ENCODE measurements at regions not wholly inside any gene's neighbourhood (a gene's known extent, or its start where the extent isn't known, plus 50 kb on each side); places are given as distances from the start of the nearest gene placed in this dataset.

DNA sequence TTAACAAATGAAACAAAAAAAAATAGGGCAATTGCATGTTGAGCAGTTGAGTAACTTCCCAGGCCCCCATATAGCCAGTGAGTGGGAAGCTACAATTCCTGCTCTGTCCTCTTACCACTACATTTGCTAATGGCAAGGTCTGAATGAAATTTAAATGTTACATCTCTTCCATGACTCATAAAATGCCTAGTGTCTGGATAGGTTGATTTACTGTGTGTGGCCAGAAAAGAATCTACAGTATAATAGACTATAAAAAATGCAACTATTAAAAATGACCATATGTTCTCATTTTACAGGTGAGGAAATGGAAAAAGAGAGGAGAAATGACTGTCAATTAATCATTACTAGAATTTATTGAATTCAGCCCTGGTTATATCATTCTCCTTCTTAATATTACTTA, 1199.3 kb downstream of the CDH11 start:
- Histone ChIP-seq H3K4me1 (no peaks in the 10 kb centered on the region), H3K27ac (no peak overlapping the region), H3K36me3 (no peaks in the 10 kb centered on the region), H3K4me3 (no peak overlapping the region), H3K9me3 (no peaks in the 10 kb centered on the region), H3K27me3 (no peaks in the 10 kb centered on the region)
- intact Hi-C loops (cut with DNase I) = no loop called here
- TF ChIP-seq, protein P1, sequence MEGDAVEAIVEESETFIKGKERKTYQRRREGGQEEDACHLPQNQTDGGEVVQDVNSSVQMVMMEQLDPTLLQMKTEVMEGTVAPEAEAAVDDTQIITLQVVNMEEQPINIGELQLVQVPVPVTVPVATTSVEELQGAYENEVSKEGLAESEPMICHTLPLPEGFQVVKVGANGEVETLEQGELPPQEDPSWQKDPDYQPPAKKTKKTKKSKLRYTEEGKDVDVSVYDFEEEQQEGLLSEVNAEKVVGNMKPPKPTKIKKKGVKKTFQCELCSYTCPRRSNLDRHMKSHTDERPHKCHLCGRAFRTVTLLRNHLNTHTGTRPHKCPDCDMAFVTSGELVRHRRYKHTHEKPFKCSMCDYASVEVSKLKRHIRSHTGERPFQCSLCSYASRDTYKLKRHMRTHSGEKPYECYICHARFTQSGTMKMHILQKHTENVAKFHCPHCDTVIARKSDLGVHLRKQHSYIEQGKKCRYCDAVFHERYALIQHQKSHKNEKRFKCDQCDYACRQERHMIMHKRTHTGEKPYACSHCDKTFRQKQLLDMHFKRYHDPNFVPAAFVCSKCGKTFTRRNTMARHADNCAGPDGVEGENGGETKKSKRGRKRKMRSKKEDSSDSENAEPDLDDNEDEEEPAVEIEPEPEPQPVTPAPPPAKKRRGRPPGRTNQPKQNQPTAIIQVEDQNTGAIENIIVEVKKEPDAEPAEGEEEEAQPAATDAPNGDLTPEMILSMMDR (IDR thresholded peaks at IDR 0.05) = no peak
- no peak for TF ChIP-seq POLR2A (IDR thresholded peaks at IDR 0.05)
- TF ChIP-seq POLR2AphosphoS5 (IDR thresholded peaks at IDR 0.05; ENCODE audit: insufficient read depth in 1 of 2, low read depth in 1 of 2) = no peak
- no peak for DNase-seq (ENCODE audit: extremely low spot score in 2 of 2)

DNA sequence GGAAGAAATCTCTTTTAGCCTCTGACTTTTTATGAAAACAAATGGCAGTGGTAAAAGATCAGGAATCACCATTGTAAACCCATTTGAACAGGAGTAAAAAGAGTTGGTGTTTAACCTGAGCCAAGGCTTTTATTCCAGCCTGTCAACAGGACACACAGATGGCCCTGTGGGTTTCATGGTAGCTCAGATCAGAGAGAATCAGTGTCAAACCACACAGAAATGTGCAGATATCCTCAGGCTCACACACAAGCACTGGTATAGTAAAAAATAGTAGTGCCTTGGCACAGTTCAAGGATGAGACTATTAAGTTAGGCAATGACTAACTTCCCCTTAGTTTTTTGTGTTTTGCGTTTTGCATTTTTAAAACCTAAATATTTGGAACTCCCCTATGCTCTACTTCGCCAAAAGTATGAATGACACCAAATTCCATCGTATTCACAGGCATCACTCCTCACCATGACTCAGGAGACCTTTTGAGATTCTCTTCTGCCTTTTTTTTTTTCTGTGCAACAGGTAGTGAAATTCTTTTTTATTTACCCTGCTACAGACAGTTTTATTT, 1200.0 kb downstream of the CDH11 start:
- H3K27me3 ChIP-seq = no peaks in the 10 kb centered on the region
- no peak for DNase-seq (ENCODE audit: extremely low spot score in 2 of 2)
- intact Hi-C loops (cut with DNase I) = no loop called here
- H3K9me3 ChIP-seq = no peaks in the 10 kb centered on the region
- no peaks in the 10 kb centered on the region for H3K4me1 ChIP-seq
- no peak for TF ChIP-seq POLR2A (IDR thresholded peaks at IDR 0.05)
- TF ChIP-seq, protein P1 (IDR thresholded peaks at IDR 0.05) = no peak
- TF ChIP-seq POLR2AphosphoS5 (IDR thresholded peaks at IDR 0.05; ENCODE audit: insufficient read depth in 1 of 2, low read depth in 1 of 2) = no peak
- no peaks in the 10 kb centered on the region for H3K36me3 ChIP-seq
- no peak overlapping the region for H3K4me3 ChIP-seq
- no peak overlapping the region for H3K27ac ChIP-seq

DNA sequence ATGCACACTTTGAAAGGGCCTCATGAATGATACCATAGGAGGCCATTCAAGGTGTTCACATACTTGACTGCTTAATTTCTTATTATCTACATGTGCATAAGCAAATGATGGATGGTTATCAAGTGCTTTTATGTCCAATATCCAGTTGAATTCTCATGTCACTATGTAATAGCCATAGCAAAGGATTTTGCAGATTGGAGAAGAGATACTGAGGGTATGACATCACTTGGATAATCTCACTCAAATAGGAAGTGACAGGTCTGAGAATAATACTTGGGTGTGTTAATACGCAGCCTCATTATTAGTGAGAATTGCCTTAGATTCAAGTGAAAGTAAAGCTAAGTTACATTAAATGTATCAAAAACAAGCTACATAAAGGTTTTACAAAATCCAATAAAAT, 1208.6 kb downstream of the CDH11 start:
- intact Hi-C loops (cut with DNase I) = no loop called here
- Histone ChIP-seq H3K4me3 (no peak overlapping the region), H3K27me3 (no peaks in the 10 kb centered on the region), H3K4me1 (no peaks in the 10 kb centered on the region), H3K36me3 (no peaks in the 10 kb centered on the region), H3K9me3 (no peaks in the 10 kb centered on the region), H3K27ac (no peak overlapping the region)
- no peak for TF ChIP-seq POLR2A (IDR thresholded peaks at IDR 0.05)
- TF ChIP-seq, protein P1 (IDR thresholded peaks at IDR 0.05) = no peak
- TF ChIP-seq POLR2AphosphoS5 (IDR thresholded peaks at IDR 0.05; ENCODE audit: insufficient read depth in 1 of 2, low read depth in 1 of 2) = no peak
- DNase-seq (ENCODE audit: extremely low spot score in 2 of 2) = no peak

DNA sequence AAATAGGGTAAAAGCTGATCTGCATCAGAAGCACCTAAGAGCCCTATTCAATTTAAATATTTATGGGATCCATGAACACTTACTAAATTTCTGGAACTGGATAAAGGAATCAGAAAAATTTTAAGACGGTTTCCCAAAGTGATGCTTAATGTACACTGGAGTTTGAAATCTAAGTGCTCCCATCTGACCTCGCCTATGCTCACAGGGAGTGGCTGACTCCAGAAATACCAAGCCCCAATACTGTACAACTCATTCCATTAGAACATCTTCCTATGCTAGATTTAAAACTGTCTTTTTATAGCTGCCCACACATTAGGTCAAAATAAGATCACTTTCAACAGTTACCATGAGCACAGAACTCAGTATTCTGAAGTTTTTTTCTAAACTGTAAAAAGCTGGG, 1214.6 kb downstream of the CDH11 start:
- Histone ChIP-seq H3K4me3 (no peak overlapping the region), H3K4me1 (no peaks in the 10 kb centered on the region), H3K9me3 (no peaks in the 10 kb centered on the region), H3K27ac (no peak overlapping the region), H3K27me3 (no peaks in the 10 kb centered on the region), H3K36me3 (no peaks in the 10 kb centered on the region)
- TF ChIP-seq, protein P1 (IDR thresholded peaks at IDR 0.05) = no peak
- TF ChIP-seq POLR2A (IDR thresholded peaks at IDR 0.05) = no peak
- TF ChIP-seq POLR2AphosphoS5 (IDR thresholded peaks at IDR 0.05; ENCODE audit: insufficient read depth in 1 of 2, low read depth in 1 of 2) = no peak
- DNase-seq (ENCODE audit: extremely low spot score in 2 of 2) = no peak
- intact Hi-C loops (cut with DNase I) = no loop called here

DNA sequence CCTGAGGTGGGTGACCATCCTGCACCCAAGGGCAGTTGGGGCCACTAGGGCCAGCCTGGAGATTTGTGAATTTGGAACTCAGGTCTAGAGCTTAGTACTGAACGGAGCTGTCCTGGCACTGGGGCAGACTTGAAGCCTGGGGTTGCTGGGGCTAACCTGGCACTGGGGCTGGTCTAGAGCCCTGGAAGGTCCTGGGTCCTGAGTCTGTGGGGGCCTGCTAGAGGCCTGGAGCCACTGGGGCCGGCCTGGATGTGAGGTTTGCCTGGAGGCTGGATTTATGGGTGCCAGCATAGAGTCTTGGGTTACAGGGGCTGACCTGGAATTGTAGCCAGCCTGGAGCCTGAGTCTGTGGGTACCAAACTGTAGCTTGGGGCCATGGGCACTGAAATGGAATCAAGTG, 1216.9 kb downstream of the CDH11 start:
- intact Hi-C loops (cut with DNase I) = no loop called here
- no peaks in the 10 kb centered on the region for H3K9me3 ChIP-seq
- H3K4me3 ChIP-seq = no peak overlapping the region
- TF ChIP-seq, protein P1 (IDR thresholded peaks at IDR 0.05) = no peak
- TF ChIP-seq POLR2AphosphoS5 (IDR thresholded peaks at IDR 0.05; ENCODE audit: insufficient read depth in 1 of 2, low read depth in 1 of 2) (no peak), POLR2A (IDR thresholded peaks at IDR 0.05) (no peak)
- no peak overlapping the region for H3K27ac ChIP-seq
- DNase-seq (ENCODE audit: extremely low spot score in 2 of 2) = no peak
- no peaks in the 10 kb centered on the region for H3K27me3 ChIP-seq
- no peaks in the 10 kb centered on the region for H3K4me1 ChIP-seq
- no peaks in the 10 kb centered on the region for H3K36me3 ChIP-seq

All from vagina (tissue), 2 donors.